ENCODE measurements at regions not wholly inside any gene's neighbourhood (a gene's known extent, or its start where the extent isn't known, plus 50 kb on each side); places are given as distances from the start of the nearest gene placed in this dataset.

- H3K4me3 Mint-ChIP-seq: no peak overlapping the region
- no peak for DNase-seq (ENCODE audit: low spot score in 2 of 2, unreplicated experiment in 2 of 2)
- TF ChIP-seq CTCF (IDR thresholded peaks at IDR 0.05; ENCODE audit: unreplicated experiment): no peak
- no peaks in the 10 kb centered on the region for H3K9me3 Mint-ChIP-seq
- no peaks in the 10 kb centered on the region for H3K36me3 Mint-ChIP-seq
- H3K4me1 Mint-ChIP-seq: peaks cover 9% of the 10 kb centered on the region
- H3K27me3 Mint-ChIP-seq (ENCODE audit: low read depth): no peaks in the 10 kb centered on the region
- no peak overlapping the region for H3K27ac Mint-ChIP-seq
Observed at GRCh38 chrX:138914767-138915166, 203.2 kb upstream of the FGF13 start.

GRCh38 chrX:138908577-138908976, 197.1 kb upstream of the FGF13 start:
- H3K27me3 Mint-ChIP-seq (ENCODE audit: low read depth): no peaks in the 10 kb centered on the region
- no peak for DNase-seq (ENCODE audit: low spot score in 2 of 2, unreplicated experiment in 2 of 2)
- no peaks in the 10 kb centered on the region for H3K9me3 Mint-ChIP-seq
- H3K4me3 Mint-ChIP-seq: no peak overlapping the region
- H3K4me1 Mint-ChIP-seq: no peaks in the 10 kb centered on the region
- H3K27ac Mint-ChIP-seq: no peak overlapping the region
- no peak for TF ChIP-seq CTCF (IDR thresholded peaks at IDR 0.05; ENCODE audit: unreplicated experiment)
- H3K36me3 Mint-ChIP-seq: no peaks in the 10 kb centered on the region

- DNase-seq (ENCODE audit: low spot score in 2 of 2, unreplicated experiment in 2 of 2): no peak
- Mint-ChIP-seq H3K9me3 (no peaks in the 10 kb centered on the region), H3K36me3 (no peaks in the 10 kb centered on the region), H3K4me1 (no peaks in the 10 kb centered on the region), H3K4me3 (no peak overlapping the region), H3K27me3 (ENCODE audit: low read depth) (peaks cover 6% of the 10 kb centered on the region), H3K27ac (no peak overlapping the region)
- TF ChIP-seq CTCF (IDR thresholded peaks at IDR 0.05; ENCODE audit: unreplicated experiment): no peak
Observed at GRCh38 chrX:138897621-138898492, 186.3 kb upstream of the FGF13 start.

GRCh38 chrX:138890491-138890890, 179.0 kb upstream of the FGF13 start:
- no peak for DNase-seq (ENCODE audit: low spot score in 2 of 2, unreplicated experiment in 2 of 2)

GRCh38 chrX:138889149-138889548, 177.6 kb upstream of the FGF13 start:
- Mint-ChIP-seq H3K4me3 (no peak overlapping the region), H3K9me3 (peaks cover 4% of the 10 kb centered on the region), H3K27me3 (ENCODE audit: low read depth) (peaks cover 1% of the 10 kb centered on the region), H3K36me3 (no peaks in the 10 kb centered on the region), H3K4me1 (no peaks in the 10 kb centered on the region), H3K27ac (no peak overlapping the region)
- no peak for DNase-seq (ENCODE audit: low spot score in 2 of 2, unreplicated experiment in 2 of 2)
- no peak for TF ChIP-seq CTCF (IDR thresholded peaks at IDR 0.05; ENCODE audit: unreplicated experiment)

More at GRCh38 chrX:138890491-138890890, 179.0 kb upstream of the FGF13 start:
- no peak overlapping the region for H3K4me3 Mint-ChIP-seq
- no peaks in the 10 kb centered on the region for H3K36me3 Mint-ChIP-seq
- H3K27me3 Mint-ChIP-seq (ENCODE audit: low read depth): peaks cover 3% of the 10 kb centered on the region
- no peaks in the 10 kb centered on the region for H3K4me1 Mint-ChIP-seq
- peaks cover 4% of the 10 kb centered on the region for H3K9me3 Mint-ChIP-seq
- no peak overlapping the region for H3K27ac Mint-ChIP-seq
- TF ChIP-seq CTCF (IDR thresholded peaks at IDR 0.05; ENCODE audit: unreplicated experiment): no peak
